ENCODE measurements at regions not wholly inside any gene's neighbourhood (a gene's known extent, or its start where the extent isn't known, plus 50 kb on each side); places are given as distances from the start of the nearest gene placed in this dataset.

GRCh38 chr9:74138182-74138581, 359.0 kb upstream of the RORB start:
- H3K9me1 ChIP-seq (ENCODE audit: insufficient read depth, low read length): no peaks in the 10 kb centered on the region
- ChIA-PET CTCF (no interaction called here), POLR2A (ENCODE audit: unreplicated experiment) (no interaction called here)
- H2AK9ac ChIP-seq (replicated peaks; ENCODE audit: low read depth, low read length, poor library complexity): no peak overlapping the region
- dilution Hi-C loops (cut with HindIII; ENCODE audit: low sequenced_read_pairs, unreplicated experiment) (no loop called here), intact Hi-C loops (cut with micrococcal nuclease) (no loop called here), in situ Hi-C loops (cut with MboI; ENCODE audit: low sequenced_read_pairs) (no loop called here)
- no peak overlapping the region for H3K4me2 ChIP-seq (ENCODE audit: low read depth, low read length)
- no peak for DNase-seq
- peaks cover 3% of the 10 kb centered on the region for H3K9me3 ChIP-seq (ENCODE audit: control insufficient read depth, insufficient read depth, low read length)
- WGBS, 2 experiments (ENCODE audit: extremely low coverage in 2 of 2, insufficient read length in 1 of 2): no CpG with 5 or more reads among the region's 2 CpGs
- H3K79me1 ChIP-seq (ENCODE audit: low read depth in 1 of 2, low read length in 2 of 2): no peaks in the 10 kb centered on the region
- no peak overlapping the region for H2BK20ac ChIP-seq (ENCODE audit: low read depth, low read length)
- TF ChIP-seq ELK1 (IDR thresholded peaks at IDR 0.05; ENCODE audit: borderline replicate concordance, low read depth, low read length) (no peak), FOS (IDR thresholded peaks at IDR 0.05; ENCODE audit: low read depth, low read length) (no peak), MAZ (IDR thresholded peaks at IDR 0.05; ENCODE audit: borderline replicate concordance, low read depth, low read length) (no peak), CHD1 (IDR thresholded peaks at IDR 0.05; ENCODE audit: low read depth, low read length) (no peak), NFE2L2 (IDR thresholded peaks at IDR 0.05; ENCODE audit: low read depth, low read length) (no peak), RCOR1 (IDR thresholded peaks at IDR 0.05; ENCODE audit: insufficient replicate concordance, low read length) (no peak), POLR2A (IDR thresholded peaks at IDR 0.05; ENCODE audit: low read depth, low read length) (no peak), MXI1 (IDR thresholded peaks at IDR 0.05; ENCODE audit: borderline replicate concordance, low read depth, low read length) (no peak)
- no peak overlapping the region for H2BK5ac ChIP-seq (ENCODE audit: low read depth, low read length, poor library complexity, severe bottlenecking)
- no peaks in the 10 kb centered on the region for H3K4me1 ChIP-seq (ENCODE audit: control insufficient read depth, insufficient read depth, low read length)
- no peak overlapping the region for H3K23ac ChIP-seq (ENCODE audit: low read depth, low read length)
- no peak overlapping the region for H2BK120ac ChIP-seq (ENCODE audit: low read depth, low read length)
- no peak overlapping the region for H3K27ac ChIP-seq (ENCODE audit: insufficient read depth, low read length)
- no TSS peak for BruUV-seq (replicated peaks)
- H3K4me3 ChIP-seq (ENCODE audit: insufficient read depth, low read depth, low read length): no peak overlapping the region
- H3K4ac ChIP-seq (ENCODE audit: low read depth, low read length): no peak overlapping the region
- H2AFZ ChIP-seq (replicated peaks; ENCODE audit: low read length, poor library complexity): no peak overlapping the region
- no peak overlapping the region for H3K18ac ChIP-seq (ENCODE audit: low read depth, low read length)
- no peak for ATAC-seq (ENCODE audit: low read depth)
- H3K36me3 ChIP-seq (ENCODE audit: control insufficient read depth, insufficient read depth, low read length): no peaks in the 10 kb centered on the region
- H3K27me3 ChIP-seq (ENCODE audit: control insufficient read depth, insufficient read depth, low read length): no peaks in the 10 kb centered on the region
- no peak overlapping the region for H2AK5ac ChIP-seq (ENCODE audit: low read depth, low read length)
- no peak overlapping the region for H4K5ac ChIP-seq (ENCODE audit: low read depth, low read length)
- no peak overlapping the region for H4K8ac ChIP-seq (ENCODE audit: low read depth in 2 of 2, low read length in 2 of 2)
- H3K14ac ChIP-seq (replicated peaks; ENCODE audit: low read depth, low read length): no peak overlapping the region
- no peak overlapping the region for H3K9ac ChIP-seq (ENCODE audit: low read depth, low read length)
- no peak overlapping the region for H2BK15ac ChIP-seq (ENCODE audit: low read depth, low read length)
- no peak overlapping the region for H4K91ac ChIP-seq (ENCODE audit: insufficient read depth, low read depth, low read length)
- H4K20me1 ChIP-seq (ENCODE audit: insufficient read depth, low read length): no peaks in the 10 kb centered on the region
- H3K56ac ChIP-seq (ENCODE audit: extremely low read depth, insufficient read depth, low read length): no peak overlapping the region

Measured in IMR-90 (cell line).